Mesenchymal stem cell (in vitro differentiated cells and primary cell): ENCODE measurements at regions not wholly inside any gene's neighbourhood (a gene's known extent, or its start where the extent isn't known, plus 50 kb on each side); places are given as distances from the start of the nearest gene placed in this dataset.

Source experiments
- DNase-seq: peaks from one replicate; pipeline ENCODE4 v3.0.0-alpha.2; 2013
- H2AFZ ChIP-seq: one replicate; pipeline ENCODE4 v1.6.1; 2013; ENCODE audit warnings: low read depth, mild to moderate bottlenecking, control low read depth, inconsistent platforms, low read length, moderate library complexity
- H2AK5ac ChIP-seq: 2 replicates; pipeline ENCODE4 v1.6.1; 2013; ENCODE audit warnings: low read length, moderate library complexity, mild to moderate bottlenecking, inconsistent platforms; ENCODE audit not compliant: severe bottlenecking
- H2BK120ac ChIP-seq: one replicate; pipeline ENCODE4 v1.6.1; 2013; ENCODE audit warnings: low read depth, mild to moderate bottlenecking, inconsistent platforms, low read length, moderate library complexity
- H2BK12ac ChIP-seq, 2 experiments: one replicate each; pipeline ENCODE4 v1.6.1; 2013; ENCODE audit warnings: inconsistent platforms in 2 of 2, low read length in 2 of 2, mild to moderate bottlenecking in 2 of 2, moderate library complexity in 2 of 2, control low read depth in 1 of 2
- H2BK15ac ChIP-seq: one replicate; pipeline ENCODE4 v1.6.1; 2013; ENCODE audit warnings: mild to moderate bottlenecking, low read depth, inconsistent platforms; ENCODE audit not compliant: poor library complexity, severe bottlenecking
- H2BK5ac ChIP-seq: 2 replicates; pipeline ENCODE4 v1.6.1; 2013; ENCODE audit warnings: low read depth, mild to moderate bottlenecking, low read length, control low read depth, inconsistent platforms; ENCODE audit not compliant: poor library complexity, severe bottlenecking
- H3K14ac ChIP-seq, 2 experiments: one replicate each; pipeline ENCODE4 v1.6.1; 2013; ENCODE audit warnings: inconsistent platforms in 2 of 2, low read length in 2 of 2, control low read depth in 1 of 2, mild to moderate bottlenecking in 1 of 2, moderate library complexity in 1 of 2
- H3K18ac ChIP-seq, 2 experiments: one replicate each; pipeline ENCODE4 v1.6.1; 2013; ENCODE audit warnings: inconsistent platforms in 2 of 2, low read length in 2 of 2, control low read depth in 1 of 2, low read depth in 1 of 2, mild to moderate bottlenecking in 1 of 2
- H3K23ac ChIP-seq, 2 experiments: one replicate each; pipeline ENCODE4 v1.6.1; 2013; ENCODE audit warnings: inconsistent platforms in 2 of 2, low read length in 2 of 2, mild to moderate bottlenecking in 2 of 2, moderate library complexity in 2 of 2, control low read depth in 1 of 2
- H3K27ac ChIP-seq: 2 replicates; pipeline ENCODE4 v1.5.1; 2013; ENCODE audit warnings: mild to moderate bottlenecking, moderate library complexity, low read length, control low read depth, inconsistent platforms; ENCODE audit not compliant: poor library complexity, severe bottlenecking
- H3K27me3 ChIP-seq, 2 experiments: 2 replicates each; pipeline versions ENCODE4 v1.6.1 to v1.7.0; 2013; ENCODE audit warnings: low read length in 2 of 2, mild to moderate bottlenecking in 2 of 2, moderate library complexity in 2 of 2, control low read depth in 1 of 2, inconsistent platforms in 1 of 2; ENCODE audit not compliant: control insufficient read depth in 1 of 2, insufficient read depth in 1 of 2
- H3K36me3 ChIP-seq, 2 experiments: 2 replicates each; pipeline versions ENCODE4 v1.6.1 to v1.7.0; 2013; ENCODE audit warnings: low read length in 2 of 2, control low read depth in 1 of 2, inconsistent platforms in 1 of 2, low read depth in 1 of 2, mild to moderate bottlenecking in 1 of 2; ENCODE audit not compliant: insufficient read depth in 2 of 2, control insufficient read depth in 1 of 2
- H3K4ac ChIP-seq, 2 experiments: one replicate each; pipeline ENCODE4 v1.6.1; 2013; ENCODE audit warnings: inconsistent platforms in 2 of 2, low read length in 2 of 2, mild to moderate bottlenecking in 2 of 2, moderate library complexity in 2 of 2, control low read depth in 1 of 2, low read depth in 1 of 2
- H3K4me1 ChIP-seq: 2 replicates; pipeline ENCODE4 v1.6.1; 2013; ENCODE audit warnings: low read depth, low read length, control low read depth; ENCODE audit not compliant: control insufficient read depth, insufficient read depth
- H3K4me2 ChIP-seq: 2 replicates; pipeline ENCODE4 v1.6.1; 2013; ENCODE audit warnings: low read length, mild to moderate bottlenecking, inconsistent platforms; ENCODE audit not compliant: poor library complexity, severe bottlenecking
- H3K4me3 ChIP-seq, 2 experiments: 2 replicates each; pipeline versions ENCODE4 v1.5.1 to v1.7.0; 2013; ENCODE audit warnings: low read length in 2 of 2, mild to moderate bottlenecking in 2 of 2, control low read depth in 1 of 2, low read depth in 1 of 2; ENCODE audit not compliant: insufficient read depth in 1 of 2
- H3K79me1 ChIP-seq: replicated peaks from 2 replicates; pipeline ENCODE4 v1.6.1; 2013; ENCODE audit warnings: mild to moderate bottlenecking, control low read depth, low read length, inconsistent platforms; ENCODE audit not compliant: poor library complexity, severe bottlenecking
- H3K9ac ChIP-seq: 2 replicates; pipeline ENCODE4 v1.7.0; 2013; ENCODE audit warnings: mild to moderate bottlenecking, low read length, moderate library complexity
- H3K9me3 ChIP-seq: 2 replicates; pipeline ENCODE4 v1.7.0; 2013; ENCODE audit warnings: mild to moderate bottlenecking, low read length; ENCODE audit not compliant: control insufficient read depth
- H4K8ac ChIP-seq: one replicate; pipeline ENCODE4 v1.6.1; 2013; ENCODE audit warnings: inconsistent platforms, mild to moderate bottlenecking, low read length, moderate library complexity
- H4K91ac ChIP-seq: one replicate; pipeline ENCODE4 v1.6.1; 2013; ENCODE audit warnings: mild to moderate bottlenecking, low read length, inconsistent platforms
- WGBS: methylation state at CpG from one replicate; pipeline ENCODE4 v1.1.7; 2013; ENCODE audit warnings: mixed read lengths; 5-methylcytosine and 5-hydroxymethylcytosine counted together

- peaks cover 2% of the 10 kb centered on the region for H3K9me3 ChIP-seq
- H3K14ac ChIP-seq = no peak overlapping the region
- H3K4me3 ChIP-seq = no peak overlapping the region
- no peak overlapping the region for H2AFZ ChIP-seq
- H4K91ac ChIP-seq = no peak overlapping the region
- H3K18ac ChIP-seq = no peak overlapping the region
- H2BK5ac ChIP-seq = no peak overlapping the region
- H2BK120ac ChIP-seq = no peak overlapping the region
- H2AK5ac ChIP-seq = no peak overlapping the region
- peaks cover 76 to 90% of the 10 kb centered on the region in 2 experiments for H3K27me3 ChIP-seq
- H3K79me1 ChIP-seq = no peaks in the 10 kb centered on the region
- no peak overlapping the region for H3K9ac ChIP-seq
- H3K36me3 ChIP-seq = no peaks in the 10 kb centered on the region
- no peak overlapping the region for H2BK12ac ChIP-seq
- H3K4me1 ChIP-seq = no peaks in the 10 kb centered on the region
- DNase-seq = peak; percentile 8
- 59% methylated on average over 2 of the region's 3 CpGs for WGBS
- no peak overlapping the region for H3K27ac ChIP-seq
- H3K4me2 ChIP-seq = no peak overlapping the region
- H2BK15ac ChIP-seq = no peak overlapping the region
- H3K4ac ChIP-seq = no peak overlapping the region
- no peak overlapping the region for H3K23ac ChIP-seq
- no peak overlapping the region for H4K8ac ChIP-seq
Observed at GRCh38 chr2:217599906-217600305, 402.9 kb downstream of the TNS1 start.

- no peak overlapping the region for H4K91ac ChIP-seq
- peaks cover 2% of the 10 kb centered on the region for H3K9me3 ChIP-seq
- H3K23ac ChIP-seq = no peak overlapping the region
- H3K36me3 ChIP-seq = no peaks in the 10 kb centered on the region
- no peak overlapping the region for H3K4ac ChIP-seq
- H3K4me3 ChIP-seq = no peak overlapping the region
- no peak for DNase-seq
- no peak overlapping the region for H3K18ac ChIP-seq
- H3K27me3 ChIP-seq = peaks cover 81 to 83% of the 10 kb centered on the region in 2 experiments
- no peak overlapping the region for H3K14ac ChIP-seq
- no peak overlapping the region for H2BK15ac ChIP-seq
- H2AK5ac ChIP-seq = no peak overlapping the region
- no peak overlapping the region for H2AFZ ChIP-seq
- H3K79me1 ChIP-seq = no peaks in the 10 kb centered on the region
- 94% methylated on average over 6 of the region's 6 CpGs for WGBS
- H2BK12ac ChIP-seq = no peak overlapping the region
- H3K4me1 ChIP-seq = peaks cover 2% of the 10 kb centered on the region
- no peak overlapping the region for H3K9ac ChIP-seq
- no peak overlapping the region for H3K4me2 ChIP-seq
- no peak overlapping the region for H2BK120ac ChIP-seq
- no peak overlapping the region for H2BK5ac ChIP-seq
- no peak overlapping the region for H4K8ac ChIP-seq
- H3K27ac ChIP-seq = no peak overlapping the region
Observed at GRCh38 chr2:217597681-217598080, 405.1 kb downstream of the TNS1 start.

- Histone ChIP-seq H3K27me3 (peaks cover 77 to 79% of the 10 kb centered on the region in 2 experiments), H3K4me2 (no peak overlapping the region), H3K18ac (no peak overlapping the region), H2AFZ (no peak overlapping the region), H2BK120ac (no peak overlapping the region), H3K4me3 (no peak overlapping the region), H3K14ac (no peak overlapping the region), H2BK12ac (no peak overlapping the region), H3K36me3 (no peaks in the 10 kb centered on the region), H3K9me3 (peaks cover 2% of the 10 kb centered on the region), H3K4me1 (peaks cover 2% of the 10 kb centered on the region), H3K23ac (no peak overlapping the region), H4K91ac (no peak overlapping the region), H3K79me1 (no peaks in the 10 kb centered on the region), H3K27ac (no peak overlapping the region), H2BK15ac (no peak overlapping the region), H2BK5ac (no peak overlapping the region), H3K9ac (no peak overlapping the region), H4K8ac (no peak overlapping the region), H2AK5ac (no peak overlapping the region), H3K4ac (no peak overlapping the region)
- WGBS = 98% methylated on average over 3 of the region's 4 CpGs
- no peak for DNase-seq
Observed at GRCh38 chr2:217597145-217597544, 405.6 kb downstream of the TNS1 start.

GRCh38 chr2:217593732-217594131 lies 409.1 kb downstream of the TNS1 start:
- Histone ChIP-seq H2AK5ac (no peak overlapping the region), H3K14ac (no peak overlapping the region), H3K9ac (no peak overlapping the region), H4K8ac (peak overlapping the region; percentile 72), H3K27ac (no peak overlapping the region), H4K91ac (no peak overlapping the region), H3K23ac (no peak overlapping the region), H3K4me3 (no peak overlapping the region), H2BK5ac (no peak overlapping the region), H3K4ac (no peak overlapping the region), H2BK120ac (no peak overlapping the region), H2BK12ac (no peak overlapping the region), H2BK15ac (no peak overlapping the region), H3K9me3 (peaks cover 2% of the 10 kb centered on the region), H3K4me1 (peaks cover 2% of the 10 kb centered on the region), H3K4me2 (no peak overlapping the region), H3K36me3 (no peaks in the 10 kb centered on the region), H3K18ac (peak overlapping the region in 1 of 2 experiments; percentile 62), H2AFZ (peak overlapping the region; percentile 1), H3K79me1 (no peaks in the 10 kb centered on the region), H3K27me3 (peaks cover 43 to 49% of the 10 kb centered on the region in 2 experiments)
- WGBS = 24% methylated on average over 4 of the region's 4 CpGs
- DNase-seq = no peak
